ENCODE measurements at regions not wholly inside any gene's neighbourhood (a gene's known extent, or its start where the extent isn't known, plus 50 kb on each side); places are given as distances from the start of the nearest gene placed in this dataset.
A peak's percentile ranks its signal among the peaks of the same experiment; 100 is the strongest.

DNA sequence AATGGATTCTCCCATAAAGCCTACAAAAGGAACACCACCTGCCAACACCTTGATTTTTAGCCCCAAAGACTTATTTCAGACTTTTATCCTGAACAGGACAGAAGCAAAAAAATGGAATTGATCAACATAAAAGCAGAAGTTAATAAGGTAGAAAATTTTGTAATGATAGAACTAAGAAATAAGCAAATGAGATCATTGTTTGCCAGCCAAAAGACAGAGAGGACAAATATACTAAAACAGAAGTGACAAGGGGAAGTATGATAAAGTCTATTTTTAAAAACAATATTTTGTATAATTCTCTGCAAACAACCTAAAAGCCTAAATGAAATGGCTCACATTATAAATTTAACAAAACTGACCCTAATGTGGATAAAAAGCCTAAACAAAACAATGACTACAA lies 110.5 kb upstream of the PRSS3 start:
- Histone ChIP-seq H3K27ac (no peak overlapping the region), H3K9me3 (ENCODE audit: insufficient read depth, low read depth) (no peaks in the 10 kb centered on the region), H3K9me2 (ENCODE audit: insufficient read depth) (no peaks in the 10 kb centered on the region), H3K4me1 (replicated peaks; ENCODE audit: insufficient read depth) (0 out of 2 replicates have a peak, but pooled peaks cover 10% of the 10 kb centered on the region), H3K36me3 (ENCODE audit: low read depth) (no peaks in the 10 kb centered on the region), H3K27me3 (ENCODE audit: insufficient read depth, low read depth) (no peaks in the 10 kb centered on the region), H4K20me1 (ENCODE audit: insufficient read depth) (no peaks in the 10 kb centered on the region), H3K4me3 (no peak overlapping the region), H3K4me2 (no peak overlapping the region), H2AFZ (no peak overlapping the region), H3K79me2 (ENCODE audit: low read depth) (no peaks in the 10 kb centered on the region), H3F3A (ENCODE audit: insufficient read depth, low read depth) (no peaks in the 10 kb centered on the region)
- intact Hi-C loops (cut with micrococcal nuclease; ENCODE audit: unreplicated experiment), result no loop called here
- BruUV-seq (replicated peaks), result no TSS peak
- ChIA-PET CTCF (no interaction called here), POLR2A (ENCODE audit: unreplicated experiment) (no interaction called here)
- TF ChIP-seq, protein P1, sequence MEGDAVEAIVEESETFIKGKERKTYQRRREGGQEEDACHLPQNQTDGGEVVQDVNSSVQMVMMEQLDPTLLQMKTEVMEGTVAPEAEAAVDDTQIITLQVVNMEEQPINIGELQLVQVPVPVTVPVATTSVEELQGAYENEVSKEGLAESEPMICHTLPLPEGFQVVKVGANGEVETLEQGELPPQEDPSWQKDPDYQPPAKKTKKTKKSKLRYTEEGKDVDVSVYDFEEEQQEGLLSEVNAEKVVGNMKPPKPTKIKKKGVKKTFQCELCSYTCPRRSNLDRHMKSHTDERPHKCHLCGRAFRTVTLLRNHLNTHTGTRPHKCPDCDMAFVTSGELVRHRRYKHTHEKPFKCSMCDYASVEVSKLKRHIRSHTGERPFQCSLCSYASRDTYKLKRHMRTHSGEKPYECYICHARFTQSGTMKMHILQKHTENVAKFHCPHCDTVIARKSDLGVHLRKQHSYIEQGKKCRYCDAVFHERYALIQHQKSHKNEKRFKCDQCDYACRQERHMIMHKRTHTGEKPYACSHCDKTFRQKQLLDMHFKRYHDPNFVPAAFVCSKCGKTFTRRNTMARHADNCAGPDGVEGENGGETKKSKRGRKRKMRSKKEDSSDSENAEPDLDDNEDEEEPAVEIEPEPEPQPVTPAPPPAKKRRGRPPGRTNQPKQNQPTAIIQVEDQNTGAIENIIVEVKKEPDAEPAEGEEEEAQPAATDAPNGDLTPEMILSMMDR (conservative IDR thresholded peaks at IDR 0.05), result no peak
- TF ChIP-seq EZH2 (IDR thresholded peaks at IDR 0.05; ENCODE audit: low read depth), result no peak
- no peak for DNase-seq

DNA sequence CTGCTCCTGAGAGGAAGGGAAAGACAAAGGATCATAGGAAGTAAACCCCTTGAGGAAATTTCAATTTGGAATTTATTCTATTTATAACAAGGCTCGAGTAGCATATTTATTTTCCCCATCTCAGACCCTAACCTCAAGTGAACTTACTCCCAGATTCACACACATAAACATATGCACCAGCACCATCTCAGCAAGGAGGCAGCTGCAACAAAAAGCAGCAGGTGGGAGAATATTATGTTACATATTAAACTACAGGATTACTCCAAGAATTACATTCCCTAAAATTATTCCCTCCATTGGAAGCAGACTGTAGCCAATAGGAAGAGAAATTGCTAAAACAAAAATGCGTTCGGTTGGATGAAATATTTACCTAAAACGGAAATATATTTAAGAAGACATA lies 108.4 kb upstream of the PRSS3 start:
- H3K27ac ChIP-seq, result no peak overlapping the region
- POLR2A ChIA-PET (ENCODE audit: unreplicated experiment), result no interaction called here
- H3K9me2 ChIP-seq (ENCODE audit: insufficient read depth), result no peaks in the 10 kb centered on the region
- CTCF ChIA-PET, result no interaction called here
- no peak overlapping the region for H3K4me3 ChIP-seq
- H3K36me3 ChIP-seq (ENCODE audit: low read depth), result no peaks in the 10 kb centered on the region
- BruUV-seq (replicated peaks), result no TSS peak
- H3K9me3 ChIP-seq (ENCODE audit: insufficient read depth, low read depth), result no peaks in the 10 kb centered on the region
- intact Hi-C loops (cut with micrococcal nuclease; ENCODE audit: unreplicated experiment), result no loop called here
- H4K20me1 ChIP-seq (ENCODE audit: insufficient read depth), result no peaks in the 10 kb centered on the region
- H3K79me2 ChIP-seq (ENCODE audit: low read depth), result no peaks in the 10 kb centered on the region
- TF ChIP-seq, protein P1 (conservative IDR thresholded peaks at IDR 0.05), result no peak
- no peak for TF ChIP-seq EZH2 (IDR thresholded peaks at IDR 0.05; ENCODE audit: low read depth)
- H3K4me1 ChIP-seq (replicated peaks; ENCODE audit: insufficient read depth), result 0 out of 2 replicates have a peak, but pooled peaks cover 10% of the 10 kb centered on the region
- DNase-seq, result no peak
- no peaks in the 10 kb centered on the region for H3F3A ChIP-seq (ENCODE audit: insufficient read depth, low read depth)
- no peak overlapping the region for H2AFZ ChIP-seq
- H3K4me2 ChIP-seq, result no peak overlapping the region
- no peaks in the 10 kb centered on the region for H3K27me3 ChIP-seq (ENCODE audit: insufficient read depth, low read depth)

DNA sequence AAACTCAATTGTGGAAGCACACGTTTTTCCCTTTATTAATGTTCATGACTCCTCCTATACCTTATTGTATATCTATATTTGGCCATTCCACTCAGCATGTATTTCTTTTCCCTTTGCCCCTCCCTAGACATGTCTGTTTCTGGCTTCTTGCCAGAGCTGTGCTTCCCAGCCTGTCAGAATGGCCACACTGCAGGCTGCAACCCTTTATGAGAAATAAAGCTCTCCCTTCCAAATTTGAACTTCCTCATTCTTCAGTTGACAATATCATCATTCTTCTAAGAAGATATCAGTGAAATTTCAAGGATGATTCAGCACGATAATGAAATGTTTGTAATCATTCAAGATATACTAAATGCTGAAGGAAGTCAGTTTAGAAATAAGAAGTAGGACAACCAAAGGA lies 107.6 kb upstream of the PRSS3 start:
- POLR2A ChIA-PET (ENCODE audit: unreplicated experiment), result interaction anchor here (0.6 to 0.8 kb wide), 2 partner anchors 368 to 821 kb away, joined by 4 to 6 read pairs; no protein-coding TSS in a partner anchor
- BruUV-seq (replicated peaks), result no TSS peak
- peak overlapping the region; percentile 38; the same call in 1 of the 2 replicates for H3K4me2 ChIP-seq
- H3K27ac ChIP-seq, result peak overlapping the region; percentile 29; the same call in 1 of the 2 replicates
- no peaks in the 10 kb centered on the region for H3K27me3 ChIP-seq (ENCODE audit: insufficient read depth, low read depth)
- 0 out of 2 replicates have a peak, but pooled peaks cover 10% of the 10 kb centered on the region for H3K4me1 ChIP-seq (replicated peaks; ENCODE audit: insufficient read depth)
- H3K9me2 ChIP-seq (ENCODE audit: insufficient read depth), result no peaks in the 10 kb centered on the region
- intact Hi-C loops (cut with micrococcal nuclease; ENCODE audit: unreplicated experiment), result no loop called here
- no peaks in the 10 kb centered on the region for H3K9me3 ChIP-seq (ENCODE audit: insufficient read depth, low read depth)
- peak; percentile 8 to 67 for DNase-seq
- no peaks in the 10 kb centered on the region for H3F3A ChIP-seq (ENCODE audit: insufficient read depth, low read depth)
- no peaks in the 10 kb centered on the region for H3K36me3 ChIP-seq (ENCODE audit: low read depth)
- CTCF ChIA-PET, result no interaction called here
- TF ChIP-seq, protein P1 (conservative IDR thresholded peaks at IDR 0.05), result no peak
- no peak for TF ChIP-seq EZH2 (IDR thresholded peaks at IDR 0.05; ENCODE audit: low read depth)
- H4K20me1 ChIP-seq (ENCODE audit: insufficient read depth), result no peaks in the 10 kb centered on the region
- no peak overlapping the region for H3K4me3 ChIP-seq
- no peaks in the 10 kb centered on the region for H3K79me2 ChIP-seq (ENCODE audit: low read depth)
- no peak overlapping the region for H2AFZ ChIP-seq
